MCF 10A (cell line): ENCODE measurements at regions not wholly inside any gene's neighbourhood (a gene's known extent, or its start where the extent isn't known, plus 50 kb on each side); places are given as distances from the start of the nearest gene placed in this dataset.

Experiments
- BruUV-seq: library from RNA; stranded (reverse); fragments of 400-500 nt; replicated peaks from 2 replicates; lab custom pipeline; 2021; lab: Mats Ljungman, UMichigan
- CTCF ChIA-PET: fragments of 300-600 bp; sonication (Branson Sonifier 250); formaldehyde crosslinking; extraction: SDS; loops from one replicate; lab custom pipeline; 2021; ENCODE audit warnings: antibody characterized with exemption, inconsistent platforms; lab: Yijun Ruan, JAX
- POLR2A ChIA-PET: fragments of 300-600, 350-650 bp; sonication (Branson Sonifier 250); formaldehyde crosslinking; extraction: SDS; loops from one replicate; lab custom pipeline; 2020; ENCODE audit warnings: antibody characterized with exemption, inconsistent platforms; lab: Yijun Ruan, JAX
- DNase-seq: peaks from one replicate; pipeline ENCODE4 v3.0.0-alpha.2; 2018; ENCODE audit not compliant: unreplicated experiment
- H3K27ac Mint-ChIP-seq: one replicate; pipeline ENCODE4 v1.8.0; 2022; ENCODE audit warnings: mild to moderate bottlenecking, low read depth, mixed read lengths; ENCODE audit not compliant: unreplicated experiment
- H3K27me3 Mint-ChIP-seq: one replicate; pipeline ENCODE4 v1.8.0; 2022; ENCODE audit warnings: mixed read lengths; ENCODE audit not compliant: insufficient read depth, unreplicated experiment
- H3K36me3 Mint-ChIP-seq: one replicate; pipeline ENCODE4 v1.8.0; 2022; ENCODE audit warnings: mild to moderate bottlenecking, moderate library complexity, mixed read lengths; ENCODE audit not compliant: insufficient read depth, unreplicated experiment
- H3K4me1 Mint-ChIP-seq: one replicate; pipeline ENCODE4 v1.8.0; 2022; ENCODE audit warnings: mixed read lengths; ENCODE audit not compliant: insufficient read depth, unreplicated experiment
- H3K4me3 Mint-ChIP-seq: one replicate; pipeline ENCODE4 v1.8.0; 2022; ENCODE audit warnings: mild to moderate bottlenecking, moderate library complexity, mixed read lengths; ENCODE audit not compliant: unreplicated experiment
- H3K9me3 Mint-ChIP-seq: one replicate; pipeline ENCODE4 v1.8.0; 2022; ENCODE audit warnings: mixed read lengths; ENCODE audit not compliant: unreplicated experiment
- intact Hi-C: fragments of 100-400 bp; cut with micrococcal nuclease; formaldehyde crosslinking; loops from 2 replicates; pipeline ENCODE4 v1.14.1; 2022
- TF ChIP-seq, protein P1 (sequence below): fragments of 200-600 bp; IDR thresholded peaks from one replicate; pipeline ENCODE4 v1.8.0; 2022; ENCODE audit warnings: antibody characterized with exemption, mild to moderate bottlenecking; ENCODE audit not compliant: unreplicated experiment

DNA sequence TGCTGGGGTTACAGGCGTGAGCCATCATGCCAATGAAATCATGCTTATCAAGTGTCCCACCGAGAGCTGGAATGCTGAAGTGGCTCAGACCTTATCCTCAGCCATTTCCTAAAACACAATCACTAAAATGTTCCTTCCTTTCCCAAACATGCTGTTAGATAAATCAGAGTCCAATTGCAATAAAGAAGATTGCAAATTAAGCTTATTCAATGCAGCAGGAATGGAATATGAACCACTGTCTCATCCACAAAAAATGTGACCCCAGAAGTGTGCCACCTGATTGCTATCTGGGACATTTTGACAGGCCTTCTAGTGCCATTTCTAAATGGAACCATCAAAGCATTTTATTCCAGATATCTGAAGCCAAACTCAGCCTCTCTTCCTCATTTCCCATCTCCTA lies 205.5 kb upstream of the CDH11 start:
- Mint-ChIP-seq H3K27me3 (no peaks in the 10 kb centered on the region), H3K4me1 (no peaks in the 10 kb centered on the region), H3K9me3 (peaks cover 45% of the 10 kb centered on the region), H3K4me3 (no peak overlapping the region), H3K36me3 (no peaks in the 10 kb centered on the region), H3K27ac (no peak overlapping the region)
- TF ChIP-seq, protein P1, sequence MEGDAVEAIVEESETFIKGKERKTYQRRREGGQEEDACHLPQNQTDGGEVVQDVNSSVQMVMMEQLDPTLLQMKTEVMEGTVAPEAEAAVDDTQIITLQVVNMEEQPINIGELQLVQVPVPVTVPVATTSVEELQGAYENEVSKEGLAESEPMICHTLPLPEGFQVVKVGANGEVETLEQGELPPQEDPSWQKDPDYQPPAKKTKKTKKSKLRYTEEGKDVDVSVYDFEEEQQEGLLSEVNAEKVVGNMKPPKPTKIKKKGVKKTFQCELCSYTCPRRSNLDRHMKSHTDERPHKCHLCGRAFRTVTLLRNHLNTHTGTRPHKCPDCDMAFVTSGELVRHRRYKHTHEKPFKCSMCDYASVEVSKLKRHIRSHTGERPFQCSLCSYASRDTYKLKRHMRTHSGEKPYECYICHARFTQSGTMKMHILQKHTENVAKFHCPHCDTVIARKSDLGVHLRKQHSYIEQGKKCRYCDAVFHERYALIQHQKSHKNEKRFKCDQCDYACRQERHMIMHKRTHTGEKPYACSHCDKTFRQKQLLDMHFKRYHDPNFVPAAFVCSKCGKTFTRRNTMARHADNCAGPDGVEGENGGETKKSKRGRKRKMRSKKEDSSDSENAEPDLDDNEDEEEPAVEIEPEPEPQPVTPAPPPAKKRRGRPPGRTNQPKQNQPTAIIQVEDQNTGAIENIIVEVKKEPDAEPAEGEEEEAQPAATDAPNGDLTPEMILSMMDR: no peak
- POLR2A ChIA-PET: no interaction called here
- intact Hi-C loops: no loop called here
- no TSS peak for BruUV-seq
- no peak for DNase-seq
- CTCF ChIA-PET: interaction anchor here (0.6 to 0.8 kb wide), 3 partner anchors 11 to 59 kb away, joined by 3 read pairs; no protein-coding TSS in a partner anchor

DNA sequence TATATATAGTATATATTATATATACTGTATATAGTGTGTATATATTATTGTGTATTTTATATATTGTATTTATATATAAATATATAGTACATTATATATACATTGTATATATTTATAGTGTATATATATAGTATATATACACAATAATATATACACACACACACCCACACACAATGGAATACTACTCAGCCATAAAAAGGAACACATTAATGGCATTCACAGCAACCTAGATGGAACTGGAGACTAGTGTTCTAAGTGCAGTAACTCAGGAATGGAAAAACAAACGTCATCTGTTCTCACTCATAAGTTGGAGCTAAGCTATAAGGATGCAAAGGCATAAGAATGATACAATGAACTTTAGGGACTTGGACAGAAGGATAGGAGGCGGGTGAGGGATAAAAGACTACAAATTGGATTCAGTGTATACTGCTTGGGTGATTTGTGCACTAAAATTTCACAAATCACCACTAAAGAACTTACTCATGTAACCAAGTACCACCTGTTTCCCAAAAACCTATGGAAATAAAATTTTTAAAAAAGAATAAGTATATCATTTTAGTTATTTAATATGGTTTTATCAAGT lies 201.9 kb upstream of the CDH11 start:
- Mint-ChIP-seq H3K9me3 (peaks cover 20% of the 10 kb centered on the region), H3K36me3 (no peaks in the 10 kb centered on the region), H3K27ac (no peak overlapping the region), H3K27me3 (no peaks in the 10 kb centered on the region), H3K4me1 (no peaks in the 10 kb centered on the region), H3K4me3 (no peak overlapping the region)
- no peak for DNase-seq
- TF ChIP-seq, protein P1: no peak
- ChIA-PET POLR2A (no interaction called here), CTCF (no interaction called here)
- intact Hi-C loops: no loop called here
- no TSS peak for BruUV-seq

DNA sequence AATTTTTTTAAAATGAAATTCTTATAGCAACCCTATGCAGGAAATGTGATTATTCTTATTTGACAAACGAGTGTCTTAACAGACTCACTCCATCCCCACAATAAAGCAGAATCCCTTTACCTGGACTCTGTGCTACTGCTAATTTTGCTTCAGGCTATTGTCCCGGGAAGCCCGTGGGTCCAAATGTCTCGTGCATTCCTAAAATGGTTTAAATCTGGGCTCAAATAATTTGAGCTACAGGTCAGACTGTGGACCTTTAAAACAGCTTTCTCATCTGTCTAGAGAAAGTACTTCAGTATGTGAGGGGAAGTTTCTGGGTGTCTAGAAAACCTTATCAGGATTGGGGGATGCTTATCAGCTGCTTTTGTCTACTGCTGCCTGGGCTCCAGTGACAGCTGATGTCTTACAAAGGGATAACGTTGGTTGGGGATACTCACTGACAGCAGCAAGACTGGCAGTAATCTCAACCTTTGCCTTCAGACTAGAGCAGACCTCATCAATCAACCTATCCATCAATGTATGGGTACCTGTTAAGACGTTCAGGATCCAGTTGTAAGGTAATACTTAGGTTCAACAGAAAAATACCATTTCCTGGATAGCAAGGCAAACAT lies 197.9 kb upstream of the CDH11 start:
- POLR2A ChIA-PET: no interaction called here
- H3K36me3 Mint-ChIP-seq: no peaks in the 10 kb centered on the region
- DNase-seq: no peak
- CTCF ChIA-PET: no interaction called here
- peaks cover 18% of the 10 kb centered on the region for H3K9me3 Mint-ChIP-seq
- intact Hi-C loops: no loop called here
- H3K27me3 Mint-ChIP-seq: no peaks in the 10 kb centered on the region
- no peak overlapping the region for H3K4me3 Mint-ChIP-seq
- H3K4me1 Mint-ChIP-seq: no peaks in the 10 kb centered on the region
- TF ChIP-seq, protein P1: no peak
- no peak overlapping the region for H3K27ac Mint-ChIP-seq
- no TSS peak for BruUV-seq

DNA sequence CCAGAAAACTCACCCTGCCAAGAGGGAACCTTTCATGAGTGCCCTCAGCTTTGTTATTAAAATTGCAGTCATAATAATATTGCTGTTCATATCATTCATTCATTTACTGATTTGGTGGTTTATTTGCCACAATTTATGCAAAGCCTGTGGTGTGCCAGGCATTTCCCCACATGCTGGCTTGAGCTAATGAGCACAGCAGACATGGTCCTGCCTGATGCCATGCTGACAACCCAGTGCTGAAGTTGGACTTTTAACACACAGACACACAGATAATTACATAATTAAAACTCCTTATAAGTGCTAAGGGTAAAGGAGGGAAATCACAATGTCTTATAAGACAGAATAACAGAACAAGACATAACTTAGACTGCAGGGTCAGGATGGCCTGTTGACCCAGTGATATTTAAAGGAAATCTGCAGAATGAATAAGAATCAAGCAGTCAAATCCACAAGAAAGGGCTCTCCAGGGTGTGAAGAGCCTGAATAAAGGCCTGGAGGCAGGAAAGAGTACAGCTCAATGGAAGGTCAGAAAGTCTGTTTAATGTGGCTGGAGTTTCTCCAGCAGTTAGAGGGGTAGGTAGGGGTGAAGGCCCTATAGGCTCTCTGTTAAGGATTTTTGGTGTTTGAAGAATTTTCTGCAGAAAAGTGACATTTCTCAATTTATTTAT lies 196.9 kb upstream of the CDH11 start:
- TF ChIP-seq, protein P1: no peak
- Mint-ChIP-seq H3K4me1 (no peaks in the 10 kb centered on the region), H3K36me3 (no peaks in the 10 kb centered on the region), H3K9me3 (peaks cover 18% of the 10 kb centered on the region), H3K27ac (no peak overlapping the region), H3K4me3 (no peak overlapping the region), H3K27me3 (no peaks in the 10 kb centered on the region)
- ChIA-PET POLR2A (no interaction called here), CTCF (interaction anchor here (0.7 kb wide), 2 partner anchors 12 to 23 kb away, joined by 3 read pairs; no protein-coding TSS in a partner anchor)
- no TSS peak for BruUV-seq
- intact Hi-C loops: no loop called here
- DNase-seq: no peak
